Gastroesophageal sphincter (tissue), 2 donors: ENCODE measurements at regions not wholly inside any gene's neighbourhood (a gene's known extent, or its start where the extent isn't known, plus 50 kb on each side); places are given as distances from the start of the nearest gene placed in this dataset.

ENCODE experiments used
- EP300 ChIP-seq: sonication (generic); formaldehyde crosslinking; IDR thresholded peaks from one replicate; pipeline ENCODE4 v1.6.1; 2017; ENCODE audit warnings: antibody characterized with exemption, mild to moderate bottlenecking
- POLR2A ChIP-seq, 2 donors: fragments of 450-650 bp; IDR thresholded peaks; one replicate each; pipeline ENCODE4 v1.6.1; 2017; ENCODE audit warnings: antibody characterized with exemption in 2 of 2, mild to moderate bottlenecking in 2 of 2, moderate library complexity in 1 of 2

- no peak for TF ChIP-seq POLR2A (IDR thresholded peaks at IDR 0.05)
- TF ChIP-seq EP300 = no peak
Observed at GRCh38 chr3:178139116-178139515, 397.1 kb upstream of the KCNMB2 start.
